HG03432 (cell line): ENCODE measurements at regions not wholly inside any gene's neighbourhood (a gene's known extent, or its start where the extent isn't known, plus 50 kb on each side); places are given as distances from the start of the nearest gene placed in this dataset.
A peak's percentile ranks its signal among the peaks of the same experiment; 100 is the strongest.
"Not testable (repeated sequence)": the region's sequence is repeated elsewhere in the genome, so short reads cannot be mapped to it uniquely, and the experiment has no call there.

Experiments
- ATAC-seq: cut with Tn5 transposase; IDR thresholded peaks from one replicate; pipeline ENCODE4 v1.9.1; 2021; ENCODE audit warnings: mild to moderate bottlenecking, moderate library complexity; ENCODE audit not compliant: unreplicated experiment

DNA sequence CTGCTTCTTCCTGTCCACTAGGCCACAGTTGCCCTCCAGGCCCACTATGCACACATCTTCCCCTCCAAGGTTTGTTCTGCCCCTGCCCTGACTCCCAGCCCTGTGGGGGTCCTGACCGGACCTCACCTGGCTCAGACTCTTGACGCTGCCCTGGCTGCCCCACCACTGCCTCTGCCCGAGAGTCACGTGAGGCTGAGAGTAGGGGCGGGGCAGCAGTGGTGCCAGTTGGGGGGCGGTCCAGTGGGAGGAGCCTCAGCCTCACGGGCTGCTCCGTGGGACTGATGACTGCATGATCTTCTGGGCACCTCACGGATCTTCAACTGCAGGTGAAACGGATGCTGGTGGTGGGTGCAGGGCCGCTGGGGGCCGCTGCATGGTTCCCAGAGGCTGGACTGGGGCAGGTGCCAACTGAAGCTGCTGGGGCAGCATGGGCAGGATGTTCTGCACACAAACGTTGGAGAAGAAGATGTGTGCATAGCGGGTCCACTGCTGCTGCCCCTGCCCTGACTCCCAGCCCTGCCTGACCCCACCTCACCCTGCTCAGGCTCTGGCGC is 77.6 kb downstream of the HHIPL2 start:
- ATAC-seq, result not testable (repeated sequence)

DNA sequence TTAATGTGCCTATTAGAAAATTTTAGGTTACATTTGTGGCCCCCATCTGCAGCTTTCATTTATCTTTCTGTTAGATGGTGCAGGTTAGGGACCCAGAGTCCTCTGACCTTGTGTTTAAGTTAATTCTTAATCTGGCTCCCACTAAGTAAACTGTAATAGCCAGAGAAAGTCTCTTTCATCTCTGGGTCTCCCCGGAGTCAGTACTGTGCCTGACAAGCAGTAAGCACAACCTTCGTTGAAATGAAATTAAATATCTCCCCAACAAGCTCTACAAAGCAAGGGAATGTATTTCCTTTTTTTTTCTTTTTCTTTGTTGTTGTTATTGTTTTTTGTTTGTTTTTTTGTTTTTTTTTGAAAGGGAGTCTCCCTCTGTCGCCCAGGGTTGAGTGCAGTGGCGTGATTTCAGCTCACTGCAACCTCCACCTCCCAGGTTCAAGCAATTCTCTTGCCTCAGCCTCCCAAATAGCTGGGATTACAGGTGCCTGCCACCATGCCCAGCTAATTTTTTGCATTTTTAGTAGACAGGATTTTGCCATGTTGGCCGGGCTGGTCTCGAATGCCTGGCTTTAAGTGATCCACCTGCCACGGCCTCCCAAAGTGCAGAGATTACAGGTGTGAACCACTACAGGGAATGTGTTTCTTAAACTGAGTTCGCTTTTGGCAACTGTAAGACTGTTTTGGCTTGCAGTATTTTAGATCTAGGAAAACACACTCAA is 81.6 kb downstream of the HHIPL2 start:
- no peak for ATAC-seq

GRCh38 chr1:222465211-222466041 is 82.5 kb downstream of the HHIPL2 start:
- peak; percentile 93 for ATAC-seq

GRCh38 chr1:222464841-222465210 is 83.1 kb downstream of the HHIPL2 start:
- peak; percentile 33 for ATAC-seq

- no peak for ATAC-seq
Observed at GRCh38 chr1:222463059-222463730, 84.7 kb downstream of the HHIPL2 start.

DNA sequence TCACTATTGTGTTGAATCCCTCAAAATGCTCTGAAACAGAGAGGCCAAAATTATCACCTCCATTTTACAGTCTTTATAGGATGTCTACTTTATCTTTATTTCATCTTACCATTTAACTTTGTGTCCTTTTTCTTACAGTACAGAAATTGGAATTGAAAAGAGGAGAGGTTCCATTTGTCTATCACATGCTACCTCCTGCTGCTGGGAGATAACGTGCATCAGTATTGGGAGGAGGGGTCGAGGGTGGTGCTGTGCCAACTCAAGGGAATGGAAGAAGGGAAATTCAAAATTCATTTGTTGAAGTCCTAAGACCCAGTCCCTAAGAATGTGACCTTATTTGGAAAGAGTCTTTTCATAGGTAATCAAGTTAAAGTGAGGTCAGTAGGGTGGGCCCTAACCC is 85.3 kb downstream of the HHIPL2 start:
- ATAC-seq, result no peak

DNA sequence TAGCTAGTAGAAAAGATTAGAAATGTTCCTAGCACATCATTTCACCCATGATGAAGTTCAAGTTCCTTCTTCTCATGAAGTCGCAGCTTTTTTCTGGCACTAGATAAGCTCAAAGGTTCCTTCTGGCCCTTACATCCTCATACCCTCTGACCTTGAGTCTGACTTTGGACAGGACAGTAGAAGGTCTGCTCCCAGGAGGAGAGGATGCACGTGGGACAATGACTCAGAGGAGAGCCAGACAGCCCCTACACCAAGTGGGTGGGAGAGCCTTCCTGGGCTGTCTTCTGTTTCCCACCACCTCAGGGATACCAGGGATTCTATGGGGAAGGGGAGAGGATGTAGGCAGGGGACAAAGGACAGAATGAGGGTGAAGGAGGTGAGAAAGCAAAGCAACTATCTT is 86.0 kb downstream of the HHIPL2 start:
- no peak for ATAC-seq

GRCh38 chr1:222459652-222460051 is 88.3 kb downstream of the HHIPL2 start:
- ATAC-seq, result no peak

GRCh38 chr1:222457513-222457912 is 90.4 kb downstream of the HHIPL2 start:
- no peak for ATAC-seq

- ATAC-seq, result no peak
Observed at GRCh38 chr1:222457084-222457483, 90.8 kb downstream of the HHIPL2 start.

- ATAC-seq, result peak; percentile 97
Observed at GRCh38 chr1:222455188-222455879, 92.6 kb downstream of the HHIPL2 start.

GRCh38 chr1:222454782-222455181 is 93.1 kb downstream of the HHIPL2 start:
- peak; percentile 27 for ATAC-seq

DNA sequence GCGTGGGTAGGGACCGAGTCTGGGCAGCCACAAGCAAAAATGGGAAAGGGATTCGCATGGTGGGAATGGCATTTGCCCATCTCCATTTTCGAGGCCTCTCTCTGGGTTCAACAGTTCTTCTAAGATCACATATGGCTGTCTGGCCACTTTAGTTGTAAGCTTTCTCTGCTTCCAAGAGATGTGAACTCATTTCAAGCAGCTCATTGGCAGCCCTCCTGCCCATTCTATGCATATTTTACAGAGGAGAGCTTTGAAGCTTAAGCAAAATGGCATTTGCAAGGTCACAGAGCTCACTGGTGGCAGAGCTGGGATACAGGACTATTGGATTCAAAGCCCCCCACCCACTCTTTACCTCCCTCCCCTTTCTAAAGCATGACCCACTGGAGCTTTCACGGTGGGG is 93.7 kb downstream of the HHIPL2 start:
- ATAC-seq, result no peak

DNA sequence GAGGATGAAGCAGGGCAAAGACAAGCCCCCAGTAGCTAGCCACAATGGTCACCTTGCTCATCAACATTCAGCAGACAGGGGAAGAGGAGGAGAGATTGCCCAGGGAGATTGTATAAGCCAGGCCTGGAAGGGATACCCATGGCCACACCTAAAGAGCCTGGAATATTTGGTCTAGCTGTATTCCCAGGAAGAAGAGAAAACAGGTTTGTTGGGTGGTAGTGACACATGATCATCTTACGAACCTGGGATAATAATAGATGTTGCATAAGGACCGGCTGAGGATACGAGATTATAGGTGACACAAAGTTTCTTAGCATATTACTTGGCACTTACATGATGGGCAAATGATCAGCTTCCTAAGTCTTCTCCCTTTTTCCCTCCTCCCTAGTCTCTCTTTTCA is 95.9 kb downstream of the HHIPL2 start:
- no peak for ATAC-seq

GRCh38 chr1:222443566-222443965 is 104.3 kb downstream of the HHIPL2 start:
- no peak for ATAC-seq

GRCh38 chr1:222441066-222441465 is 106.8 kb downstream of the HHIPL2 start:
- ATAC-seq, result no peak

DNA sequence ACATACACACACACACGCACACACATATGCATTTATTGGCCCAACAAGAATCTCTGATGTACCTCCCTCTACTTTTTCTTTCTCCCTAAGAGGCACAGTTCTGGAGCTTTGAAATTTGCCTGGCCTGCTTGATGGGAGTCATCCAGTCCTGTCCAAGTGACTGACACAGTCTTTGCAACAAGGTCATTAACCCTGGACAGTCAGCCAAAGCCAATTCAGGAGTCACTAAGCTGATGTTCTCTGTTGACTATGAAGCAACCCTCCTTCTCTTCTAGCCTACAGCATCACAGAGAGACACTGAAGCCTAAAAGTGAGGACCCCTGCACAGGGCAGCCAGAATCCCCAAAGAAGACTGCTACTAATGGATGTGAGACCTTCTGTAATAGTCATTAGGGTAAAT is 123.1 kb downstream of the HHIPL2 start:
- no peak for ATAC-seq

DNA sequence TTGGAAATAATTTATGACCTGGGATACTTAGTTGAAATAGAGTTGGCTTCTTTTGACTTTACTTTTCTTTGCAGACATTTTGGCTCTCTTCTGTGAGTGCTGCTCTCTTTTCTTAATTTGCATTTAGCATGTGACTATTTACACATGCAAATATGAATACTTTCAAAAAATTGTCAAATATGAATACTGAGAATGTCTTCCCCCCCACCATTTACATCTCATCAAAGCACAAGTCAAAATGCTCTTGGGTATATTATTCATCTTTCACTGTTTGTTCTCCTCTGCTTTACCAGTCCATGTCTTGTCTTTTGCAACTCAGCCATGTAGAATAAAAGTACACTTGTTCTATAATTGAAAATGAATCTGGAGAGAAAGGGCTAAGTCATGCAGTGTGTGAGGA is 126.5 kb downstream of the HHIPL2 start:
- no peak for ATAC-seq

GRCh38 chr1:222420633-222421032 is 127.3 kb downstream of the HHIPL2 start:
- ATAC-seq, result no peak

DNA sequence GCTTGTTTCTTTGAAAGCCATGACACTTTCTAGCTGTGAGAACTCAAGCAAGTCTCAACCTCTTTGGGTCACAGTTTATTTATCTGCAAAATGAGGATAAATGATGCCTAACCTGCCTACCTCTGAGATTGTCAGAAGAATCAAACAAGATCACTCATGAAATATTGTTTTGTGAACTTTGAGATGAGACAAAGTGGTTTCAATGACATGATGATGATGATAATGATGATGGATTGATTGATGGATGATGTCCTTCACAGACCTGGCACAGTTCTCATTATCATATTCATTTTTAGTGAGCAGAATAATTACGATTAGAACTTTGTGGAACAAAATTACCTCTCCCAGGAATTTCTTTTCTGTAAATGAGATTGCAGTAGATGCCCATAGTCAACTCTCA is 129.2 kb downstream of the HHIPL2 start:
- no peak for ATAC-seq

- no peak for ATAC-seq
Observed at GRCh38 chr1:222417264-222417663, 130.6 kb downstream of the HHIPL2 start.
